HG02981 (cell line): ENCODE measurements at regions not wholly inside any gene's neighbourhood (a gene's known extent, or its start where the extent isn't known, plus 50 kb on each side); places are given as distances from the start of the nearest gene placed in this dataset.
"Not testable (repeated sequence)": the region's sequence is repeated elsewhere in the genome, so short reads cannot be mapped to it uniquely, and the experiment has no call there.

Experiments
- ATAC-seq: cut with Tn5 transposase; IDR thresholded peaks from one replicate; pipeline ENCODE4 v1.9.1; 2021; ENCODE audit warnings: mild to moderate bottlenecking, moderate library complexity; ENCODE audit not compliant: unreplicated experiment

DNA sequence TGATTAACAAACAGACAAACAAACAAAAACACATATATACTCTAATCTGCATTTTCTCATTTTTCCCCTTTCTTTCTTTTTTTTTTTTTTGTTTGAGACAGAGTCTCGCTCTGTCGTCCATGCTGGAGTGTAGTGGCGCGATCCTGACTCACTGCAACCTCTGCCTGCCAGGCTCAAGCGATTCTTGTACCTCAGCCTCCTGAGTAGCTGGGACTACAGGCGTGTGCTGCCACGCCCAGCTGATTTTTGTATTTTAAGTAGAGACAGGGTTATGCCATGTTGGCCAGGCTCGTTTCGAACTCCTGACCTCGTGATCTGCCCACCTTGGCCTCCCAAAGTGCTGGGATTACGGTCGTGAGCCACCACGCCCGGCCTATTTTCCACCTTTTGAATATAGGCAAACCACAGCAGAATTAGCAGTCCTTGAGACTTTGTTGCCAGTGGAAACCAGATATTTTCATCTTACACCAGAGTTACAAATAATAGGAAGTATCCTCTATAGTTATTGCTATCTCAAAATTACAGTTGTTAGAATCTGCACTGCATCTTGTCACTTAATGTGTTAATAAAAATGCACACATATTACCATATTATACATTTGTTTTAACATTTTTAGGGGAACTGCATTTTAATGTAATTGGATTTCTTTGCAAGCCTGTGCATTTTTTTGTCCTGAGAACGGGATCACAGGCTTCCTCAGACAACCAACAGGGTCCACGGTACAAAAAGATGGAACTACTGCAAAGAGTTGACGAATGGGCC, 208.2 kb upstream of the ZNF217 start:
- ATAC-seq: no peak

GRCh38 chr20:53800883-53801604, 207.4 kb upstream of the ZNF217 start:
- ATAC-seq: no peak

GRCh38 chr20:53800418-53800817, 206.8 kb upstream of the ZNF217 start:
- no peak for ATAC-seq

DNA sequence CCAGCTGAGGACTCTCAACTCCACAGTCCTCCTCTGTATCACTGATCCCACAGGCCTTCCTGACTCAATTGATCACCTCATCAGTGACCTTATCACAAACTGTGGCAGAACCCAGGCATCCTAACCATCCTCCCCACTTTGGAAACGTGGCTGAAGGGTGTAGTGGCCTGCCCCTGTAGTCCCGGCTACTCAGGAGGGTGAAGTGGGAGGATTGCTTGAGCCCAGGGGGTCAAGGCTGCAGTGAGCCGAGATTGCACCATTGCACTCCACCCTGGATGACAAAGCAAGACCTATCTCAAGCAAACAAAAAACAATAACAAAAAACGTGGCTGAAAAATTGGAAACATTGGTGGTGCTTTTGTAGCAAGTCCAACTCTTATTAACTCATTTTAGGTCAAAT, 203.4 kb upstream of the ZNF217 start:
- no peak for ATAC-seq

DNA sequence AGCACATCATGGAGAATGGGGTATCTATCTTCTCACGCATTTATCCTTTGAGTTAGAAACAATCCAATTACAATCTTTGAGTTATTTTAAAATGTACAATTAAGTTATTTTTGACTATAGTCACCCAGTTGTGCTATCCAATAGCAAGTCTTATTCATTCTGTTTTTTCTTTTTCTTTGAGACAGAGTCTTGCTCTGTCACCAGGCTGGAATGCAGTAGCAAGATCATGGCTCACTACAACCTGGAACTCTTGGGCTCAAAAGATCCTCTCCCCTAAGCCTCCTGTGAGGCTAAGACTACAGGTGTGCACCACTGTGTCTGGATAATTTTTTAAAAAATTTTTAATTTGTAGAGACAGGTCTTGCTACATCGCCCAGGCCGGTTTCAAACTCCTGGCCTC, 201.5 kb upstream of the ZNF217 start:
- ATAC-seq: no peak

- no peak for ATAC-seq
These were observed 201.0 kb upstream of the ZNF217 start for GRCh38 chr20:53794529-53795115.

- ATAC-seq: no peak
These were observed 200.2 kb upstream of the ZNF217 start for GRCh38 chr20:53793783-53794383.

GRCh38 chr20:53792946-53793536, 199.4 kb upstream of the ZNF217 start:
- ATAC-seq: no peak

GRCh38 chr20:53789989-53790675, 196.5 kb upstream of the ZNF217 start:
- no peak for ATAC-seq

DNA sequence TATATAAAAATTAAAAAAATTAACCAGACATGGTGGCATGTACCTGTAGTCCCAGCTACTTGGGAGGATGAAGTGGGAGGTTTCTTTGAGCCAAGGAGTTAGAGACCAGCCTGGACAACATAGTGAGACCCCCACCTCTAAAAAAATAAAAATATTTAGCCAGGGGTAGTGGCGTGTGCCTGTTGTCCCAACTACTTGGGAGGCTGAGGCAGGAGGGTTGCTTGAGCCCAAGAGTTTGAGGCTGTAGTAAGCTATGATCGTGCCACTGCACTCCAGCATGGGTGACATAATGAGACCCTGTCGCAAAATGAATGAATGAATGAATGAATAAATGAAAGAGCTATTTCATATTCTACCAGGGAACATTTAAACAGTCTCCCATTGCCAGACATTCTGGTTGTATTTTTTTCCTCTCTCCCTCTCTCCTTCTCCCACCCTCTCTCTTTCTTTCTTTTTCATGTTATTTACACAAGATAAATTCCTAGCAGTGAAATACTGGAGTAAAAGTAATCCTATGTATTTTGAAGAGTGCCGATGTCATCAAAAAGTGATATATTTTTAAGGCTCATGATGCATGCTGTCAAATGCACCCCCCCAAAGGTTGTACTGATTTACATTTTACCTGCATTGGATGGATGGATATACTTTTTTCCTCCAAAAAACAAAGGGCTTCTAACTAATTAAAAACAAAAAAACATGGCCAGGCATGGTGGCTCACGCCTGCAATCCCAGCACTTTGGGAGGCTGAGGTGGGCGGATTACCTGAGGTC, 194.8 kb upstream of the ZNF217 start:
- no peak for ATAC-seq

DNA sequence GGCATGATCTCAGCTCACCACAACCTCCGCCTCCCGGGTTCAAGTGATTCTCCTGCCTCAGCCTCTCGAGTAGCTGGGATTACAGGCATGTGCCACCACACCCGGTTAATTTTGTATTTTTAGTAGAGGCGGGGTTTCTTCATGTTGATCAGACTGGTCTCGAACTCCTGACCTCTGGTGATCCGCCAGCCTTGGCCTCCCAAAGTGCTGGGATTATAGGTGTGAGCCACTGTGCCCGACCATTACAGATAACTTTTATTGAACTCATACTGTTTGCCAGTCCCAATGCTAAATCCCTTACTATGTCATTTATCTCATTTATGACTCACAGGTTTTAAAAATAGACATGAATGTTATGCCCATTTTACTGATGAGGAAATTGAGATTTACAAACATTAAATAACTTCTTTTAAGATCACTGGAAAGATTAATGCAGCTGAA, 193.9 kb upstream of the ZNF217 start:
- ATAC-seq: not testable (repeated sequence)

GRCh38 chr20:53786445-53787267, 193.0 kb upstream of the ZNF217 start:
- no peak for ATAC-seq

DNA sequence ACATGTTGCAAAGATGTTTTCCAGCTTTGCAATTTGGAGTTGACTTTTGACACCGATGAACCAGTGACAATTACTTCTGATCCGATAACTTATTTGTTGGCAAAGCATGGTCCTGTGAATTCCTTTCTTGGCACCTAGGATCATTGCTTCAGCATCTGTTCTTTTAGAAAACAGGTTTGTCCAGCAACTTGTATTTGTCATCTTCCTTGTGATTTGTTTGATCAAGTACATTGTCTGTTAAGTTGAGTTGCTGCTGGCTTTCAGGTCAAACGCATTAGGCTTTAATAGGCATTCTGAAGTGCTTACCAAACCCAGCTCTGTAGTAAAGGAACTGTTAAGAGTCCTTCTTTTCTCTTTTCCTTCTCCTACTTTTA, 192.4 kb upstream of the ZNF217 start:
- ATAC-seq: no peak

GRCh38 chr20:53785320-53785719, 191.7 kb upstream of the ZNF217 start:
- no peak for ATAC-seq

GRCh38 chr20:53783768-53784167, 190.1 kb upstream of the ZNF217 start:
- no peak for ATAC-seq

GRCh38 chr20:53782612-53783246, 189.1 kb upstream of the ZNF217 start:
- ATAC-seq: no peak

DNA sequence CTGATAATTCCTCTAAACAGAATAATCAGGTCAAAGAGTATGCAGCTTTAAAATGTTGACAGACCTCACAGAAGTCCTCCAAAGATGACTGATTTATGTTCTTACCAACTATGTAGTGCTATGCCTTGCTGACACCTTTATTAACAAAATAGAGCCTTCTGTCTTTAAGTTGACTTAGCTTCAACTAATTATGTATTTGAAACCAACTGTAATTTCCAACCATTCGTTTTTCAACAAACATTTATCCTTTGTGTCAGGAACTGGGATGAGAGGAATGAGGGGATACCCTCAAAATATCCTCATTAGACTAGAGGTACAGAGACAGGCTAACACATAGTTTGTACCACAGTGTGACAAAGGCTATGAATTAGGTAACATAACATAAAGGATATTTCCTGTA, 186.2 kb upstream of the ZNF217 start:
- ATAC-seq: no peak

DNA sequence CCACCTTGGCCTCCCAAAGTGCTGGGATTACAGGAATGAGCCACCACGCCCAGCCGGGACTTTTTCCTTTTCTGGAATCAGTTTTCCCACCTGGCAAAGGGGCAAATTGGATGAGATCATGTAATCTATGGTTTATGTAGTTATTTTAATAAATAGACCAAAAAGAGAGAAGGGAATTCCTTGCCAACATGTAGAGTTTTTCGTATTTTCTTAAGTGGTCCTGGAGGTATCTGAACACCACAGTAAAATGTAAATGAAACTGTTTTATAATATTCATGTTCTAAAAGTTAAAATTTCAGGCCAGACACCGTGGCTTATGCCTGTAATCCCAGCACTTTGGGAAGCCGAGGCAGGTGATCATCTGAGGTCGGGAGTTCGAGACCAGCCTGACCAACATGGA, 185.1 kb upstream of the ZNF217 start:
- no peak for ATAC-seq
